WTC11 (cell line): ENCODE measurements at regions not wholly inside any gene's neighbourhood (a gene's known extent, or its start where the extent isn't known, plus 50 kb on each side); places are given as distances from the start of the nearest gene placed in this dataset.

Source experiments
- ATAC-seq: fragments of 200-7000 bp; cut with Tn5 transposase; 2 replicates; pipeline ENCODE4 v1.10.0; 2021; ENCODE audit warnings: mild to moderate bottlenecking, moderate library complexity
- CTCF ChIA-PET: fragments of 300-600 bp; sonication (Branson Sonifier 250); formaldehyde crosslinking; loops from one replicate; lab custom pipeline; 2021; ENCODE audit warnings: antibody characterized with exemption; lab: Charles Lee
- POLR2A ChIA-PET: fragments of 350-600 bp; sonication (Branson Sonifier 250); formaldehyde crosslinking; loops from one replicate; lab custom pipeline; 2021; ENCODE audit warnings: antibody characterized with exemption; lab: Charles Lee
- DNase-seq: peaks from one replicate; pipeline ENCODE4 v3.0.0; 2021; ENCODE audit warnings: low spot score
- H3K27ac Mint-ChIP-seq: 2 replicates; pipeline ENCODE4 v1.8.0; 2021; ENCODE audit warnings: mixed read lengths
- H3K27me3 Mint-ChIP-seq: 2 replicates; pipeline ENCODE4 v1.8.0; 2021; ENCODE audit warnings: low read depth, mild to moderate bottlenecking, moderate library complexity, mixed read lengths
- H3K36me3 Mint-ChIP-seq: 2 replicates; pipeline ENCODE4 v1.8.0; 2021; ENCODE audit warnings: mixed read lengths
- H3K4me1 Mint-ChIP-seq: 2 replicates; pipeline ENCODE4 v1.8.0; 2022; ENCODE audit warnings: mixed read lengths
- H3K4me3 Mint-ChIP-seq: 2 replicates; pipeline ENCODE4 v1.8.0; 2021; ENCODE audit warnings: mild to moderate bottlenecking, moderate library complexity, mixed read lengths
- H3K9me3 Mint-ChIP-seq: 2 replicates; pipeline ENCODE4 v1.8.0; 2021; ENCODE audit warnings: mixed read lengths
- ATF1 ChIP-seq: sonication (generic); formaldehyde crosslinking; IDR thresholded peaks from 2 replicates; pipeline ENCODE4 v1.8.1; 2023; ENCODE audit warnings: mild to moderate bottlenecking, moderate library complexity, missing genetic modification reagents
- E2F1 ChIP-seq: sonication (generic); formaldehyde crosslinking; IDR thresholded peaks from 2 replicates; pipeline ENCODE4 v1.8.0; 2022; ENCODE audit warnings: mild to moderate bottlenecking, missing genetic modification reagents
- E2F4 ChIP-seq: sonication (generic); formaldehyde crosslinking; IDR thresholded peaks from 2 replicates; pipeline ENCODE4 v1.8.1; 2022; ENCODE audit warnings: low read depth, mild to moderate bottlenecking, moderate library complexity, missing genetic modification reagents, borderline replicate concordance
- ELF4 ChIP-seq: sonication (generic); formaldehyde crosslinking; IDR thresholded peaks from 2 replicates; pipeline ENCODE4 v1.8.1; 2022; ENCODE audit warnings: low read depth, mild to moderate bottlenecking, moderate library complexity, missing genetic modification reagents
- EMX1 ChIP-seq: fragments of 250-450 bp; sonication (Bioruptor Pico); IDR thresholded peaks from 2 replicates; pipeline ENCODE4 v1.8.0; 2021; ENCODE audit warnings: mild to moderate bottlenecking
- ESRRA ChIP-seq: sonication (generic); formaldehyde crosslinking; IDR thresholded peaks from 2 replicates; pipeline ENCODE4 v1.8.1; 2022; ENCODE audit warnings: mild to moderate bottlenecking, missing genetic modification reagents, borderline replicate concordance
- JUN ChIP-seq: sonication (generic); formaldehyde crosslinking; IDR thresholded peaks from 2 replicates; pipeline ENCODE4 v1.8.0; 2023; ENCODE audit warnings: mild to moderate bottlenecking, missing genetic modification reagents
- KAT7 ChIP-seq: sonication (generic); formaldehyde crosslinking; IDR thresholded peaks from 2 replicates; pipeline ENCODE4 v1.8.1; 2023; ENCODE audit warnings: missing genetic modification reagents, mild to moderate bottlenecking, borderline replicate concordance
- MXD4 ChIP-seq: fragments of 250-450 bp; sonication (Bioruptor Pico); IDR thresholded peaks from 2 replicates; pipeline ENCODE4 v1.8.0; 2021; ENCODE audit warnings: mild to moderate bottlenecking, moderate library complexity, borderline replicate concordance
- MYBL2 ChIP-seq: sonication (generic); formaldehyde crosslinking; IDR thresholded peaks from 2 replicates; pipeline ENCODE4 v1.8.1; 2023; ENCODE audit warnings: mild to moderate bottlenecking, moderate library complexity, missing genetic modification reagents
- NFE2L1 ChIP-seq: sonication (generic); formaldehyde crosslinking; IDR thresholded peaks from 2 replicates; pipeline ENCODE4 v1.8.1; 2023; ENCODE audit warnings: missing genetic modification reagents
- OVOL2 ChIP-seq: fragments of 250-450 bp; sonication (Bioruptor Pico); IDR thresholded peaks from 2 replicates; pipeline ENCODE4 v1.9.0; 2021; ENCODE audit warnings: mild to moderate bottlenecking, borderline replicate concordance
- PRDM15 ChIP-seq: sonication (generic); formaldehyde crosslinking; IDR thresholded peaks from 2 replicates; pipeline ENCODE4 v1.8.0; 2022; ENCODE audit warnings: missing genetic modification reagents
- SMAD3 ChIP-seq: sonication (generic); formaldehyde crosslinking; IDR thresholded peaks from 2 replicates; pipeline ENCODE4 v1.8.0; 2022; ENCODE audit warnings: missing genetic modification reagents, mild to moderate bottlenecking, borderline replicate concordance
- TEAD1 ChIP-seq: sonication (generic); formaldehyde crosslinking; IDR thresholded peaks from 2 replicates; pipeline ENCODE4 v1.8.0; 2022; ENCODE audit warnings: mild to moderate bottlenecking, missing genetic modification reagents
- USF1 ChIP-seq: sonication (generic); formaldehyde crosslinking; IDR thresholded peaks from 2 replicates; pipeline ENCODE4 v1.8.0; 2022; ENCODE audit warnings: mild to moderate bottlenecking, missing genetic modification reagents
- ZNF219 ChIP-seq: sonication (generic); formaldehyde crosslinking; IDR thresholded peaks from 2 replicates; pipeline ENCODE4 v1.8.0; 2023; ENCODE audit warnings: missing genetic modification reagents, mild to moderate bottlenecking, borderline replicate concordance
- ZNF396 ChIP-seq: fragments of 250-450 bp; sonication (Bioruptor Pico); IDR thresholded peaks from 2 replicates; pipeline ENCODE4 v1.8.0; 2021; ENCODE audit warnings: mild to moderate bottlenecking, moderate library complexity, borderline replicate concordance

GRCh38 chr18:5707586-5707985 lies 163.8 kb upstream of the EPB41L3 start:
- no peak for ATAC-seq
- H3K27ac Mint-ChIP-seq, result no peak overlapping the region

GRCh38 chr18:5705393-5705792 lies 161.6 kb upstream of the EPB41L3 start:
- H3K4me1 Mint-ChIP-seq, result no peaks in the 10 kb centered on the region
- DNase-seq, result no peak
- POLR2A ChIA-PET, result no interaction called here
- TF ChIP-seq PRDM15 (CRISPR knock-in tag) (no peak), OVOL2 (CRISPR knock-in tag) (no peak), ZNF396 (CRISPR knock-in tag) (no peak), TEAD1 (no peak), ZNF219 (CRISPR knock-in tag) (no peak), NFE2L1 (CRISPR knock-in tag) (no peak), ESRRA (CRISPR knock-in tag) (no peak), E2F4 (CRISPR knock-in tag) (no peak), EMX1 (CRISPR knock-in tag) (no peak), JUN (CRISPR knock-in tag) (no peak)
- TF ChIP-seq, all 79 proteins: peak for 0
- Mint-ChIP-seq H3K9me3 (peaks cover 4% of the 10 kb centered on the region; the same call in 1 of the 2 replicates), H3K4me3 (no peak overlapping the region), H3K27me3 (peaks cover 2% of the 10 kb centered on the region; the same call in 1 of the 2 replicates), H3K27ac (no peak overlapping the region), H3K36me3 (no peaks in the 10 kb centered on the region)
- CTCF ChIA-PET, result no interaction called here
- ATAC-seq, result no peak

More at GRCh38 chr18:5707586-5707985, 163.8 kb upstream of the EPB41L3 start:
- no peak overlapping the region for H3K4me3 Mint-ChIP-seq
- H3K9me3 Mint-ChIP-seq, result peaks cover 4% of the 10 kb centered on the region; the same call in 1 of the 2 replicates
- no peaks in the 10 kb centered on the region for H3K36me3 Mint-ChIP-seq
- no peak for TF ChIP-seq KAT7 (CRISPR knock-in tag)
- no peak for TF ChIP-seq MYBL2
- TF ChIP-seq SMAD3 (CRISPR knock-in tag), result no peak
- no peak for TF ChIP-seq OVOL2 (CRISPR knock-in tag)
- TF ChIP-seq MXD4 (CRISPR knock-in tag), result no peak
- no peak for TF ChIP-seq E2F1
- TF ChIP-seq ELF4 (CRISPR knock-in tag), result no peak
- no peak for TF ChIP-seq ATF1 (CRISPR knock-in tag)
- TF ChIP-seq USF1 (CRISPR knock-in tag), result no peak
- POLR2A ChIA-PET, result no interaction called here
- no peak for DNase-seq
- CTCF ChIA-PET, result no interaction called here
- H3K4me1 Mint-ChIP-seq, result no peaks in the 10 kb centered on the region
- peaks cover 2% of the 10 kb centered on the region; the same call in 1 of the 2 replicates for H3K27me3 Mint-ChIP-seq
